Loucy (cell line): ENCODE measurements at regions not wholly inside any gene's neighbourhood (a gene's known extent, or its start where the extent isn't known, plus 50 kb on each side); places are given as distances from the start of the nearest gene placed in this dataset.

Source experiments
- EZH2phosphoT487 ChIP-seq: fragments of 200-600 bp; IDR thresholded peaks from 2 replicates; pipeline ENCODE4 v1.6.1; 2018; ENCODE audit warnings: antibody characterized with exemption, mild to moderate bottlenecking, moderate library complexity, borderline replicate concordance
- TF ChIP-seq, protein P1 (sequence below): fragments of 200-600 bp; sonication (generic); conservative IDR thresholded peaks from 2 replicates; pipeline ENCODE4 v1.5.1; 2014; ENCODE audit warnings: mild to moderate bottlenecking, antibody characterized with exemption, low read length

DNA sequence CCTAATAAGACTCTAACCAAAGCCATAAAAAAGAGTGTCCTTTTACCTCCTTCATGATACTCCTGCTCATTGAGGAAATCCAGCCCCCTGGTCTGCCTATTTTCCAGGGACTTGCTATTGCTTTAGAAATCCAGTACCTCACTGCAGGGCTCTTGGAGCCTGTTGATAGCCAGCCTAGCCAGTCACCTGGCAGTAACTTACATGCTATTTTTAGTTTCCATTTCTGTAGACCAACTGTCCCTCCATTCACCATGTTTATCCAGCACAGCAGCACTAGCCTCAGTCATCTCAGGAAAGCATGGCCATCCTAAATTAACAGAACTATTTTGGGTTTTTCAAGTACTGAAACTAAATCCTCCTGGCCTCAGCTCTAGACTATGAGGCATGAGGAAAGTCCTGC, 91.5 kb upstream of the PHF24 start:
- TF ChIP-seq, protein P1, sequence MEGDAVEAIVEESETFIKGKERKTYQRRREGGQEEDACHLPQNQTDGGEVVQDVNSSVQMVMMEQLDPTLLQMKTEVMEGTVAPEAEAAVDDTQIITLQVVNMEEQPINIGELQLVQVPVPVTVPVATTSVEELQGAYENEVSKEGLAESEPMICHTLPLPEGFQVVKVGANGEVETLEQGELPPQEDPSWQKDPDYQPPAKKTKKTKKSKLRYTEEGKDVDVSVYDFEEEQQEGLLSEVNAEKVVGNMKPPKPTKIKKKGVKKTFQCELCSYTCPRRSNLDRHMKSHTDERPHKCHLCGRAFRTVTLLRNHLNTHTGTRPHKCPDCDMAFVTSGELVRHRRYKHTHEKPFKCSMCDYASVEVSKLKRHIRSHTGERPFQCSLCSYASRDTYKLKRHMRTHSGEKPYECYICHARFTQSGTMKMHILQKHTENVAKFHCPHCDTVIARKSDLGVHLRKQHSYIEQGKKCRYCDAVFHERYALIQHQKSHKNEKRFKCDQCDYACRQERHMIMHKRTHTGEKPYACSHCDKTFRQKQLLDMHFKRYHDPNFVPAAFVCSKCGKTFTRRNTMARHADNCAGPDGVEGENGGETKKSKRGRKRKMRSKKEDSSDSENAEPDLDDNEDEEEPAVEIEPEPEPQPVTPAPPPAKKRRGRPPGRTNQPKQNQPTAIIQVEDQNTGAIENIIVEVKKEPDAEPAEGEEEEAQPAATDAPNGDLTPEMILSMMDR = no peak
- no peak for TF ChIP-seq EZH2phosphoT487
